Fibroblast of mammary gland (primary cell): ENCODE measurements at regions not wholly inside any gene's neighbourhood (a gene's known extent, or its start where the extent isn't known, plus 50 kb on each side); places are given as distances from the start of the nearest gene placed in this dataset.
"Not testable (repeated sequence)": the region's sequence is repeated elsewhere in the genome, so short reads cannot be mapped to it uniquely, and the experiment has no call there.

ENCODE experiments used
- DNase-seq: peaks from one replicate; pipeline ENCODE4 v3.0.0-alpha.2; 2010; ENCODE audit warnings: low read depth
- H3K4me3 ChIP-seq: 2 replicates; pipeline ENCODE4 v1.5.1; 2011; ENCODE audit warnings: low read depth, mild to moderate bottlenecking, low read length, moderate library complexity; ENCODE audit not compliant: control insufficient read depth
- CTCF ChIP-seq: conservative IDR thresholded peaks from 2 replicates; pipeline ENCODE4 v1.5.1; 2011; ENCODE audit warnings: low read depth, low read length, inconsistent platforms; ENCODE audit not compliant: control insufficient read depth, insufficient read depth

- H3K4me3 ChIP-seq, result no peak overlapping the region
- no peak for TF ChIP-seq CTCF
- no peak for DNase-seq
Measured at GRCh38 chr12:47312808-47313426, 233.2 kb upstream of the AMIGO2 start.

- no peak overlapping the region for H3K4me3 ChIP-seq
- DNase-seq, result no peak
- no peak for TF ChIP-seq CTCF
Measured at GRCh38 chr12:47312147-47312546, 232.4 kb upstream of the AMIGO2 start.

GRCh38 chr12:47311568-47311967 is 231.8 kb upstream of the AMIGO2 start:
- H3K4me3 ChIP-seq, result no peak overlapping the region
- no peak for DNase-seq
- no peak for TF ChIP-seq CTCF

- no peak overlapping the region for H3K4me3 ChIP-seq
- no peak for DNase-seq
- TF ChIP-seq CTCF, result no peak
Measured at GRCh38 chr12:47311010-47311409, 231.3 kb upstream of the AMIGO2 start.

- DNase-seq, result no peak
- H3K4me3 ChIP-seq, result no peak overlapping the region
- no peak for TF ChIP-seq CTCF
Measured at GRCh38 chr12:47308672-47309071, 228.9 kb upstream of the AMIGO2 start.

GRCh38 chr12:47307680-47308399 is 228.1 kb upstream of the AMIGO2 start:
- H3K4me3 ChIP-seq, result no peak overlapping the region
- peak; percentile 75 for TF ChIP-seq CTCF

GRCh38 chr12:47306773-47307679 is 227.3 kb upstream of the AMIGO2 start:
- not testable (repeated sequence) for DNase-seq, H3K4me3 ChIP-seq

More at GRCh38 chr12:47307680-47308399, 228.1 kb upstream of the AMIGO2 start:
- peak; percentile 66 for DNase-seq
